Prostate gland (tissue), 2 donors: ENCODE measurements at regions not wholly inside any gene's neighbourhood (a gene's known extent, or its start where the extent isn't known, plus 50 kb on each side); places are given as distances from the start of the nearest gene placed in this dataset.

Experiments
- DNase-seq: peaks from one replicate; pipeline ENCODE4 v3.0.0-alpha.2; 2019; ENCODE audit warnings: low spot score
- H3K27ac ChIP-seq, 2 donors: fragments of 200-600 bp; sonication (generic); 2 replicates each; pipeline ENCODE4 v1.5.1; 2017 to 2019
- H3K27me3 ChIP-seq: fragments of 200-600 bp; sonication (generic); replicated peaks from 2 replicates; pipeline ENCODE4 v1.5.1; 2019; ENCODE audit not compliant: insufficient read depth
- H3K36me3 ChIP-seq, 2 donors: fragments of 200-600 bp; sonication (generic); 1 replicate in 1 of 2; 2 replicates in 1 of 2; pipeline versions ENCODE4 v1.5.1 to v1.8.1; 2017 to 2019
- H3K4me1 ChIP-seq: fragments of 200-600 bp; sonication (generic); replicated peaks from 2 replicates; pipeline ENCODE4 v1.5.1; 2019
- H3K4me3 ChIP-seq, 2 donors: fragments of 200-600 bp; sonication (generic); 2 replicates each; pipeline ENCODE4 v1.5.1; 2017 to 2019
- H3K9me3 ChIP-seq: fragments of 200-600 bp; sonication (generic); 2 replicates; pipeline ENCODE4 v1.5.1; 2017
- CTCF ChIP-seq, 4 experiments: fragments of 200-600 bp in 2 of 4; fragments of 450-650 bp in 2 of 4; sonication (generic) in 2 of 4; IDR thresholded peaks; 1 replicate in 3 of 4; 2 replicates in 1 of 4; pipeline ENCODE4 v1.5.1; 2016 to 2019; ENCODE audit warnings: antibody characterized with exemption in 4 of 4, mild to moderate bottlenecking in 2 of 4, moderate library complexity in 2 of 4
- POLR2A ChIP-seq: fragments of 450-650 bp; IDR thresholded peaks from one replicate; pipeline ENCODE4 v1.6.1; 2016; ENCODE audit warnings: antibody characterized with exemption, mild to moderate bottlenecking
- POLR2AphosphoS5 ChIP-seq: sonication (generic); formaldehyde crosslinking; IDR thresholded peaks from one replicate; pipeline ENCODE4 v1.6.1; 2017; ENCODE audit warnings: antibody characterized with exemption
- WGBS: methylation state at CpG from one replicate; pipeline ENCODE4 v1.1.5; 2018; 5-methylcytosine and 5-hydroxymethylcytosine counted together
- intact Hi-C: fragments of 100-400 bp; cut with DNase I; formaldehyde crosslinking; loops from one replicate; pipeline ENCODE4 v1.14.2; 2022

- TF ChIP-seq POLR2AphosphoS5 (no peak), CTCF (IDR thresholded peaks at IDR 0.05) (no peak), POLR2A (no peak)
- no peak overlapping the region for H3K4me3 ChIP-seq
- intact Hi-C loops = no loop called here
- H3K36me3 ChIP-seq = no peaks in the 10 kb centered on the region
- no peak for DNase-seq
- H3K4me1 ChIP-seq = no peaks in the 10 kb centered on the region
- no peaks in the 10 kb centered on the region for H3K27me3 ChIP-seq
- WGBS = 62% methylated on average over 4 of the region's 4 CpGs
- no peaks in the 10 kb centered on the region for H3K9me3 ChIP-seq
- H3K27ac ChIP-seq = no peak overlapping the region
These were observed 107.6 kb upstream of the MPDZ start for GRCh38 chr9:13386935-13387733.

DNA sequence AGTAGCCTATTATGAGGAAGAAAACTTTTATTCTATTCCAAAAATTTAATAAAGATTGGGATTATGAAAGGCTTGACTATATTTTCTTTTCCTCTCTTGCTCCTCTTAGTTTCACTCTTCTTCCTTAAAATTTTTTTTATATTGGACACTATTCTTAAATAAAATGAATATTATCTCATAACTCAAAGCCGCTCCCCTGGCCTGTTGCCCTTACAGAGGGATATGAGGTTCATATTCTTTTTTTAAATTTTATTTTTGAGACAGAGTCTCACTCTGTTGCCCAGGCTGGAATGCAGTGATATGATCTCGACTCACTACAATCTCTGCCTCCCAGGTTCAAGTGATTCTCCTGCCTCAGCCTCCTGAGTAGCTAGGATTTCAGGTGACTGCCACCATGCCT lies 106.8 kb upstream of the MPDZ start:
- Histone ChIP-seq H3K4me3 (no peak overlapping the region), H3K27me3 (no peaks in the 10 kb centered on the region), H3K27ac (no peak overlapping the region), H3K36me3 (no peaks in the 10 kb centered on the region), H3K4me1 (no peaks in the 10 kb centered on the region), H3K9me3 (no peaks in the 10 kb centered on the region)
- DNase-seq = no peak
- TF ChIP-seq CTCF (IDR thresholded peaks at IDR 0.05) = no peak
- intact Hi-C loops = no loop called here
- 98% methylated on average over 2 of the region's 2 CpGs for WGBS

- 95% methylated on average over 1 of the region's 1 CpG for WGBS
- no peaks in the 10 kb centered on the region for H3K9me3 ChIP-seq
- no peaks in the 10 kb centered on the region for H3K27me3 ChIP-seq
- intact Hi-C loops = no loop called here
- H3K4me3 ChIP-seq = no peak overlapping the region
- H3K27ac ChIP-seq = no peak overlapping the region
- DNase-seq = no peak
- H3K36me3 ChIP-seq = no peaks in the 10 kb centered on the region
- no peak for TF ChIP-seq POLR2AphosphoS5
- no peaks in the 10 kb centered on the region for H3K4me1 ChIP-seq
These were observed 104.4 kb upstream of the MPDZ start for GRCh38 chr9:13383855-13384254.

- TF ChIP-seq POLR2AphosphoS5 (no peak), POLR2A (no peak), CTCF (IDR thresholded peaks at IDR 0.05) (no peak)
- no peak for DNase-seq
- Histone ChIP-seq H3K36me3 (no peaks in the 10 kb centered on the region), H3K4me3 (no peak overlapping the region), H3K27me3 (no peaks in the 10 kb centered on the region), H3K27ac (no peak overlapping the region), H3K4me1 (no peaks in the 10 kb centered on the region), H3K9me3 (no peaks in the 10 kb centered on the region)
- intact Hi-C loops = no loop called here
- WGBS = 83% methylated on average over 1 of the region's 1 CpG
These were observed 103.7 kb upstream of the MPDZ start for GRCh38 chr9:13383216-13383615.

GRCh38 chr9:13382595-13382994 lies 103.1 kb upstream of the MPDZ start:
- no peak for DNase-seq
- WGBS = 90% methylated on average over 5 of the region's 5 CpGs
- Histone ChIP-seq H3K4me1 (no peaks in the 10 kb centered on the region), H3K9me3 (no peaks in the 10 kb centered on the region), H3K36me3 (no peaks in the 10 kb centered on the region), H3K4me3 (no peak overlapping the region), H3K27me3 (no peaks in the 10 kb centered on the region), H3K27ac (no peak overlapping the region)
- no peak for TF ChIP-seq POLR2A
- TF ChIP-seq POLR2AphosphoS5 = no peak
- no peak for TF ChIP-seq CTCF (IDR thresholded peaks at IDR 0.05)
- intact Hi-C loops = no loop called here
